ENCODE measurements at regions not wholly inside any gene's neighbourhood (a gene's known extent, or its start where the extent isn't known, plus 50 kb on each side); places are given as distances from the start of the nearest gene placed in this dataset.

DNA sequence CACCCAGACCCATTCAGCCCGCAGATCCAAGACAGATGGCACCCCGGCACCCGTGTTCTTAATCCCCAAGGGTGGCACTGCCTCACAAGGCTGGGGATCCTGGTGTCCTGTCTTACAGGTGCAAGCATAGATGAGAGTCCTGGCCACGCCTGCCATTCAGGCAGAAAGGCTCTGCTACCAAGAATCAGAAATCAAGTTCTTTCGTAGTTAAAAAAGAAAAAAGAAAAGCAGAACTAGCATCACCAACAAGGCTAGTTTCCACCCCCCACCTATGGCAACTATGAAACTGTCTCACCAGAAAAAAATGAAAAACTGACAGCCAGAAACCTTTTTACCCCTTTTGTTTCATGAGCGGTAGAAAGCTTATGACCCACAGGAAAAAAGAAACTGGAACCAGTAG is 170.4 kb downstream of the SYK start (continued):
- no peak for TF ChIP-seq RXRA (IDR thresholded peaks at IDR 0.05; ENCODE audit: insufficient read depth, low read depth, low read length)
- no peak for TF ChIP-seq KDM4A (IDR thresholded peaks at IDR 0.05; ENCODE audit: low read depth, low read length, severe bottlenecking)
- no peak for TF ChIP-seq CHD1 (IDR thresholded peaks at IDR 0.05; ENCODE audit: low read depth, low read length)
- no peak for TF ChIP-seq BACH1 (IDR thresholded peaks at IDR 0.05; ENCODE audit: low read length)
